OCI-LY3 (cell line): ENCODE measurements at regions not wholly inside any gene's neighbourhood (a gene's known extent, or its start where the extent isn't known, plus 50 kb on each side); places are given as distances from the start of the nearest gene placed in this dataset.

Experiments
- H2AFZ ChIP-seq: fragments of 200-600, 300-600 bp; shearing (Covaris generic); 2 replicates; pipeline ENCODE4 v1.6.0; 2014; ENCODE audit warnings: antibody characterized with exemption, low read depth, low read length
- H3K27ac ChIP-seq: fragments of 200-600, 300-600 bp; sonication (generic); 2 replicates; pipeline ENCODE4 v1.5.1; 2014; ENCODE audit warnings: mild to moderate bottlenecking, low read length, moderate library complexity, mixed read lengths
- H3K27me3 ChIP-seq: fragments of 200-600, 300-600 bp; sonication (generic); 2 replicates; pipeline ENCODE4 v1.6.1; 2014; ENCODE audit warnings: low read depth, low read length, mixed read lengths
- H3K36me3 ChIP-seq: fragments of 200-600, 300-600 bp; sonication (generic); replicated peaks from 2 replicates; pipeline ENCODE3; 2014; ENCODE audit warnings: low read depth, low read length, mixed read lengths
- H3K4me1 ChIP-seq: fragments of 300-600, 200-600 bp; sonication (generic); 2 replicates; pipeline ENCODE4 v1.6.1; 2014; ENCODE audit warnings: low read length, mixed read lengths
- H3K4me2 ChIP-seq: fragments of 200-600, 300-600 bp; sonication (generic); 2 replicates; pipeline ENCODE4 v1.6.1; 2014; ENCODE audit warnings: low read length, mixed read lengths
- H3K4me3 ChIP-seq: fragments of 300-600, 200-600 bp; sonication (generic); 2 replicates; pipeline ENCODE4 v1.5.1; 2014; ENCODE audit warnings: antibody characterized with exemption, mild to moderate bottlenecking, low read length, moderate library complexity
- H3K79me2 ChIP-seq: fragments of 300-600, 200-600 bp; shearing (Covaris generic); 2 replicates; pipeline ENCODE4 v1.6.1; 2014; ENCODE audit warnings: mild to moderate bottlenecking, low read length, mixed read lengths
- H3K9ac ChIP-seq: fragments of 300-600, 200-600 bp; shearing (Covaris generic); 2 replicates; pipeline ENCODE4 v1.6.0; 2014; ENCODE audit warnings: mild to moderate bottlenecking, low read length, moderate library complexity
- H3K9me3 ChIP-seq: fragments of 200-600, 300-600 bp; shearing (Covaris generic); 2 replicates; pipeline ENCODE4 v1.6.1; 2014; ENCODE audit warnings: low read length, mixed read lengths; ENCODE audit not compliant: insufficient read depth
- H4K20me1 ChIP-seq: fragments of 200-600, 300-600 bp; sonication (generic); 2 replicates; pipeline ENCODE4 v1.6.1; 2016; ENCODE audit warnings: low read length, mixed read lengths; ENCODE audit not compliant: insufficient read depth
- CTCF ChIP-seq: fragments of 200-600, 300-600 bp; sonication (generic); IDR thresholded peaks from 2 replicates; pipeline ENCODE4 v1.5.1; 2014; ENCODE audit warnings: antibody characterized with exemption, low read length, low read depth
- EZH2phosphoT487 ChIP-seq: fragments of 200-600 bp; shearing (Covaris generic); IDR thresholded peaks from 2 replicates; pipeline ENCODE4 v1.6.1; 2018; ENCODE audit warnings: antibody characterized with exemption, mixed run types, low read depth

GRCh38 chr2:176817061-176817565 lies 395.5 kb upstream of the HNRNPA3 start:
- Histone ChIP-seq H3K9ac (no peak overlapping the region), H3K27me3 (no peaks in the 10 kb centered on the region), H3K4me1 (no peaks in the 10 kb centered on the region), H3K4me3 (no peak overlapping the region), H3K79me2 (no peaks in the 10 kb centered on the region), H3K9me3 (no peaks in the 10 kb centered on the region), H4K20me1 (no peaks in the 10 kb centered on the region), H3K4me2 (no peak overlapping the region), H2AFZ (no peak overlapping the region), H3K27ac (no peak overlapping the region), H3K36me3 (no peaks in the 10 kb centered on the region)
- peak; percentile 39 for TF ChIP-seq CTCF
- TF ChIP-seq EZH2phosphoT487 = no peak

- Histone ChIP-seq H3K9ac (no peak overlapping the region), H4K20me1 (no peaks in the 10 kb centered on the region), H3K4me1 (no peaks in the 10 kb centered on the region), H3K36me3 (no peaks in the 10 kb centered on the region), H3K27ac (no peak overlapping the region), H3K4me2 (no peak overlapping the region), H3K27me3 (no peaks in the 10 kb centered on the region), H2AFZ (no peak overlapping the region), H3K9me3 (no peaks in the 10 kb centered on the region), H3K4me3 (no peak overlapping the region), H3K79me2 (no peaks in the 10 kb centered on the region)
- TF ChIP-seq EZH2phosphoT487 (no peak), CTCF (no peak)
These were observed 394.5 kb upstream of the HNRNPA3 start for GRCh38 chr2:176818076-176818475.

- no peaks in the 10 kb centered on the region for H3K4me1 ChIP-seq
- no peak overlapping the region for H2AFZ ChIP-seq
These were observed 394.0 kb upstream of the HNRNPA3 start for GRCh38 chr2:176818617-176819016.

GRCh38 chr2:176819306-176819705 lies 393.3 kb upstream of the HNRNPA3 start:
- no peaks in the 10 kb centered on the region for H3K4me1 ChIP-seq
- no peak overlapping the region for H2AFZ ChIP-seq
- no peaks in the 10 kb centered on the region for H4K20me1 ChIP-seq
- H3K4me3 ChIP-seq = no peak overlapping the region
- no peak overlapping the region for H3K27ac ChIP-seq
- no peak for TF ChIP-seq CTCF
- no peak for TF ChIP-seq EZH2phosphoT487
- H3K79me2 ChIP-seq = no peaks in the 10 kb centered on the region
- H3K4me2 ChIP-seq = no peak overlapping the region
- no peaks in the 10 kb centered on the region for H3K9me3 ChIP-seq
- peaks cover 7% of the 10 kb centered on the region; the same call in 1 of the 2 replicates for H3K27me3 ChIP-seq
- no peaks in the 10 kb centered on the region for H3K36me3 ChIP-seq
- no peak overlapping the region for H3K9ac ChIP-seq

More at GRCh38 chr2:176818617-176819016, 394.0 kb upstream of the HNRNPA3 start:
- H3K36me3 ChIP-seq = no peaks in the 10 kb centered on the region
- no peak for TF ChIP-seq EZH2phosphoT487
- TF ChIP-seq CTCF = no peak
- no peak overlapping the region for H3K9ac ChIP-seq
- H3K4me2 ChIP-seq = no peak overlapping the region
- no peaks in the 10 kb centered on the region for H4K20me1 ChIP-seq
- peaks cover 3% of the 10 kb centered on the region; the same call in 1 of the 2 replicates for H3K27me3 ChIP-seq
- no peak overlapping the region for H3K27ac ChIP-seq
- H3K4me3 ChIP-seq = no peak overlapping the region
- no peaks in the 10 kb centered on the region for H3K79me2 ChIP-seq
- no peaks in the 10 kb centered on the region for H3K9me3 ChIP-seq
